B cell (primary cell): ENCODE measurements at regions not wholly inside any gene's neighbourhood (a gene's known extent, or its start where the extent isn't known, plus 50 kb on each side); places are given as distances from the start of the nearest gene placed in this dataset.

ENCODE experiments used
- ATAC-seq: fragments of 200-7000 bp; cut with Tn5 transposase; one replicate; pipeline ENCODE4 v1.10.0; 2021; ENCODE audit warnings: low read depth, mild to moderate bottlenecking, moderate number of reproducible peaks, moderate library complexity
- CTCF ChIA-PET: fragments of 350-600 bp; sonication (Branson Sonifier 250); formaldehyde crosslinking; loops from one replicate; lab custom pipeline; 2021; ENCODE audit warnings: antibody characterized with exemption, inconsistent platforms; lab: Charles Lee
- POLR2A ChIA-PET: fragments of 350-600 bp; sonication (Branson Sonifier 250); formaldehyde crosslinking; loops from one replicate; lab custom pipeline; 2021; ENCODE audit warnings: antibody characterized with exemption; lab: Charles Lee
- DNase-seq: peaks from one replicate; pipeline ENCODE4 v3.0.0; 2013
- H2AFZ ChIP-seq: 2 replicates; pipeline ENCODE4 v1.6.1; 2012; ENCODE audit warnings: mild to moderate bottlenecking, low read depth, low read length; ENCODE audit not compliant: insufficient read depth, poor library complexity, severe bottlenecking
- H3K27ac ChIP-seq, 2 donors: 1 replicate in 1 of 2; 2 replicates in 1 of 2; pipeline ENCODE4 v1.5.1; 2012 to 2013; ENCODE audit warnings: low read length in 2 of 2, mild to moderate bottlenecking in 2 of 2, moderate library complexity in 1 of 2
- H3K27me3 ChIP-seq, 4 experiments: fragments of 200-600 bp in 1 of 4; sonication (generic) in 1 of 4; replicated peaks in 1 of 4; 1 replicate in 2 of 4; 2 replicates in 2 of 4; pipeline versions ENCODE4 v1.6.1 to v1.7.0; 2013 to 2016; ENCODE audit warnings: low read length in 3 of 4, mild to moderate bottlenecking in 2 of 4, mixed read lengths in 1 of 4, moderate library complexity in 1 of 4; ENCODE audit not compliant: insufficient read depth in 4 of 4, control insufficient read depth in 3 of 4; ENCODE audit errors: control extremely low read depth in 1 of 4
- H3K36me3 ChIP-seq, 2 experiments: replicated peaks in 1 of 2; 1 replicate in 1 of 2; 2 replicates in 1 of 2; pipeline versions ENCODE4 v1.6.1 to v1.7.1; 2013; ENCODE audit warnings: low read length in 1 of 2; ENCODE audit not compliant: insufficient read depth in 2 of 2, control insufficient read depth in 1 of 2; ENCODE audit errors: control extremely low read depth in 1 of 2, extremely low read depth in 1 of 2
- H3K4me1 ChIP-seq, 2 donors: fragments of 200-600 bp in 1 of 2; sonication (generic) in 1 of 2; 1 replicate in 1 of 2; 2 replicates in 1 of 2; pipeline versions ENCODE4 v1.5.1 to v1.6.1; 2013 to 2017; ENCODE audit warnings: low read length in 2 of 2; ENCODE audit not compliant: control insufficient read depth in 2 of 2, insufficient read depth in 2 of 2
- H3K4me2 ChIP-seq: replicated peaks from 2 replicates; pipeline ENCODE3; 2012; ENCODE audit warnings: mild to moderate bottlenecking, low read depth, low read length; ENCODE audit not compliant: poor library complexity, severe bottlenecking
- H3K4me3 ChIP-seq, 5 experiments: fragments of 200-600 bp in 1 of 5; sonication (generic) in 1 of 5; 1 replicate in 3 of 5; 2 replicates in 2 of 5; pipeline versions ENCODE4 v1.5.1 to v1.7.0; 2011 to 2016; ENCODE audit warnings: low read length in 4 of 5, mild to moderate bottlenecking in 4 of 5, low read depth in 2 of 5, control low read depth in 1 of 5, moderate library complexity in 1 of 5; ENCODE audit not compliant: insufficient read depth in 1 of 5; ENCODE audit errors: control extremely low read depth in 1 of 5, extremely low read depth in 1 of 5
- H3K79me2 ChIP-seq: fragments of 200-600 bp; sonication (generic); one replicate; pipeline ENCODE4 v1.6.0; 2016; ENCODE audit warnings: low read length; ENCODE audit not compliant: control insufficient read depth, insufficient read depth
- H3K9ac ChIP-seq: fragments of 200-600 bp; sonication (generic); 2 replicates; pipeline ENCODE4 v1.6.1; 2017; ENCODE audit warnings: mild to moderate bottlenecking, low read length, moderate library complexity
- H3K9me3 ChIP-seq, 3 donors: one replicate each; pipeline versions ENCODE4 v1.6.1 to v1.7.1; 2013; ENCODE audit warnings: low read length in 2 of 3; ENCODE audit not compliant: control insufficient read depth in 2 of 3, insufficient read depth in 1 of 3; ENCODE audit errors: control extremely low read depth in 1 of 3
- H4K20me1 ChIP-seq: 2 replicates; pipeline ENCODE4 v1.6.0; 2012; ENCODE audit warnings: mild to moderate bottlenecking, low read length; ENCODE audit not compliant: insufficient read depth, control insufficient read depth, poor library complexity, severe bottlenecking
- H3K27ac Mint-ChIP-seq: one replicate; pipeline ENCODE4 v1.8.0; 2021; ENCODE audit warnings: mixed read lengths
- H3K27me3 Mint-ChIP-seq: one replicate; pipeline ENCODE4 v1.8.0; 2021; ENCODE audit warnings: mixed read lengths
- H3K4me1 Mint-ChIP-seq: one replicate; pipeline ENCODE4 v1.8.0; 2021; ENCODE audit warnings: mixed read lengths
- H3K4me3 Mint-ChIP-seq: one replicate; pipeline ENCODE4 v1.8.0; 2021; ENCODE audit warnings: mixed read lengths
- H3K9me3 Mint-ChIP-seq: one replicate; pipeline ENCODE4 v1.8.0; 2022; ENCODE audit warnings: mixed read lengths; ENCODE audit not compliant: insufficient read depth
- CTCF ChIP-seq: fragments of 200-600 bp; IDR thresholded peaks from one replicate; pipeline ENCODE4 v1.8.0; 2022; ENCODE audit warnings: antibody characterized with exemption, mild to moderate bottlenecking
- EZH2 ChIP-seq: IDR thresholded peaks from 2 replicates; pipeline ENCODE4 v1.6.1; 2012; ENCODE audit warnings: borderline replicate concordance, low read depth, mild to moderate bottlenecking, moderate library complexity, low read length; ENCODE audit not compliant: insufficient read depth, poor library complexity, severe bottlenecking
- WGBS: methylation state at CpG from one replicate; pipeline ENCODE4 v1.1.5; 2013; ENCODE audit warnings: missing lambda C conversion rate; ENCODE audit not compliant: insufficient coverage; 5-methylcytosine and 5-hydroxymethylcytosine counted together
- intact Hi-C: fragments of 100-400 bp; cut with micrococcal nuclease; formaldehyde crosslinking; loops from one replicate; pipeline ENCODE4 v1.10.0; 2022

GRCh38 chr11:106457727-106458126 is 380.3 kb downstream of the AASDHPPT start:
- Histone ChIP-seq H3K27me3 (no peaks in the 10 kb centered on the region), H3K4me2 (no peak overlapping the region), H3K79me2 (no peaks in the 10 kb centered on the region), H2AFZ (no peak overlapping the region), H3K27ac (no peak overlapping the region), H4K20me1 (no peaks in the 10 kb centered on the region), H3K4me1 (no peaks in the 10 kb centered on the region), H3K9me3 (no peaks in the 10 kb centered on the region), H3K4me3 (no peak overlapping the region), H3K9ac (no peak overlapping the region), H3K36me3 (no peaks in the 10 kb centered on the region)
- Mint-ChIP-seq H3K27ac (no peak overlapping the region), H3K27me3 (no peaks in the 10 kb centered on the region), H3K9me3 (peaks cover 4% of the 10 kb centered on the region), H3K4me1 (no peaks in the 10 kb centered on the region), H3K4me3 (no peak overlapping the region)
- TF ChIP-seq EZH2 (no peak), CTCF (no peak)
- DNase-seq (no peak), ATAC-seq (no peak)
- intact Hi-C loops, result no loop called here
- CTCF ChIA-PET, result no interaction called here
- POLR2A ChIA-PET, result no interaction called here
- no CpG with 5 or more reads among the region's 1 CpG for WGBS

- DNase-seq (no peak), ATAC-seq (no peak)
- intact Hi-C loops, result no loop called here
- Histone ChIP-seq H3K36me3 (no peaks in the 10 kb centered on the region), H3K27ac (no peak overlapping the region), H3K4me2 (no peak overlapping the region), H3K9ac (no peak overlapping the region), H3K4me1 (no peaks in the 10 kb centered on the region), H3K9me3 (no peaks in the 10 kb centered on the region), H3K27me3 (no peaks in the 10 kb centered on the region), H3K4me3 (no peak overlapping the region), H2AFZ (no peak overlapping the region), H4K20me1 (no peaks in the 10 kb centered on the region), H3K79me2 (no peaks in the 10 kb centered on the region)
- Mint-ChIP-seq H3K4me1 (no peaks in the 10 kb centered on the region), H3K4me3 (no peak overlapping the region), H3K27me3 (no peaks in the 10 kb centered on the region), H3K27ac (no peak overlapping the region), H3K9me3 (peaks cover 4% of the 10 kb centered on the region)
- no peak for TF ChIP-seq CTCF
- TF ChIP-seq EZH2, result no peak
- CTCF ChIA-PET, result no interaction called here
- WGBS, result no CpG with 5 or more reads among the region's 3 CpGs
- POLR2A ChIA-PET, result no interaction called here
These were observed 381.7 kb downstream of the AASDHPPT start for GRCh38 chr11:106459135-106459534.
